ENCODE measurements at regions not wholly inside any gene's neighbourhood (a gene's known extent, or its start where the extent isn't known, plus 50 kb on each side); places are given as distances from the start of the nearest gene placed in this dataset.

DNA sequence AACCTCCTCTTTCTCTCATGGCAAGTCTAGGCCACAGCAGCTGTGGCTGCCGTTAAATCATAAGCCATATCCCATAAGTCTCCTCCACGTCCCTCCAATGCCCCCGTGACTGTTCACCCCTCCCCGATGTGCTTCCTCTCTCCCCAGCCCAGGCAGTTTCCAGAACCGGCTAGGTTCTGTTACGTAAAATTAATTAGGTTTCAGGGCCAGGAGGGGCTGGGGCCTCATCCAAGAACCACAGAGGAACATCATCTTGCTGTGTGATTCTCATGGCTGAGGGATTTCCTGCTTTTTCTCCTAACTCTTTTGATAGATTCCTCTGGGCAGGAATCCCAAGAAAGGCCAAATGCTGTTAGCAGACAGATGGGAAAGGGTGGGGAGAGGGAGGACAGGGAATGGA, 141.8 kb upstream of the AJAP1 start:
- no peaks in the 10 kb centered on the region for H3K36me3 ChIP-seq (ENCODE audit: insufficient read depth, low read length)
- H2AFZ ChIP-seq (ENCODE audit: low read depth, low read length), result no peak overlapping the region
- H3K4me2 ChIP-seq (ENCODE audit: insufficient read depth, low read length), result no peak overlapping the region
- H3K4me1 ChIP-seq (ENCODE audit: insufficient read depth, low read length), result no peaks in the 10 kb centered on the region
- H3K27ac ChIP-seq (ENCODE audit: low read length), result no peak overlapping the region
- TF ChIP-seq EZH2 (IDR thresholded peaks at IDR 0.05; ENCODE audit: borderline replicate concordance, low read depth, low read length, severe bottlenecking), result no peak
- TF ChIP-seq, protein P1, sequence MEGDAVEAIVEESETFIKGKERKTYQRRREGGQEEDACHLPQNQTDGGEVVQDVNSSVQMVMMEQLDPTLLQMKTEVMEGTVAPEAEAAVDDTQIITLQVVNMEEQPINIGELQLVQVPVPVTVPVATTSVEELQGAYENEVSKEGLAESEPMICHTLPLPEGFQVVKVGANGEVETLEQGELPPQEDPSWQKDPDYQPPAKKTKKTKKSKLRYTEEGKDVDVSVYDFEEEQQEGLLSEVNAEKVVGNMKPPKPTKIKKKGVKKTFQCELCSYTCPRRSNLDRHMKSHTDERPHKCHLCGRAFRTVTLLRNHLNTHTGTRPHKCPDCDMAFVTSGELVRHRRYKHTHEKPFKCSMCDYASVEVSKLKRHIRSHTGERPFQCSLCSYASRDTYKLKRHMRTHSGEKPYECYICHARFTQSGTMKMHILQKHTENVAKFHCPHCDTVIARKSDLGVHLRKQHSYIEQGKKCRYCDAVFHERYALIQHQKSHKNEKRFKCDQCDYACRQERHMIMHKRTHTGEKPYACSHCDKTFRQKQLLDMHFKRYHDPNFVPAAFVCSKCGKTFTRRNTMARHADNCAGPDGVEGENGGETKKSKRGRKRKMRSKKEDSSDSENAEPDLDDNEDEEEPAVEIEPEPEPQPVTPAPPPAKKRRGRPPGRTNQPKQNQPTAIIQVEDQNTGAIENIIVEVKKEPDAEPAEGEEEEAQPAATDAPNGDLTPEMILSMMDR (IDR thresholded peaks at IDR 0.05; ENCODE audit: borderline replicate concordance, extremely low read depth, low read length, poor library complexity, severe bottlenecking), result no peak
- no peak overlapping the region for H3K9ac ChIP-seq (ENCODE audit: low read depth, low read length)
- no peaks in the 10 kb centered on the region; the same call in 1 of the 2 replicates for H4K20me1 ChIP-seq (ENCODE audit: insufficient read depth, low read length)
- H3K79me2 ChIP-seq (ENCODE audit: insufficient read depth, low read length), result no peaks in the 10 kb centered on the region
- peaks cover 3% of the 10 kb centered on the region for H3K27me3 ChIP-seq (ENCODE audit: insufficient read depth, low read length, poor library complexity)
- no peaks in the 10 kb centered on the region for H3K9me3 ChIP-seq (ENCODE audit: insufficient read depth, low read length, severe bottlenecking)
- H3K4me3 ChIP-seq (ENCODE audit: low read depth in 1 of 2, low read length in 2 of 2), result no peak overlapping the region
- no peak for DNase-seq
- no peak for ATAC-seq (ENCODE audit: insufficient read depth, low read depth)

DNA sequence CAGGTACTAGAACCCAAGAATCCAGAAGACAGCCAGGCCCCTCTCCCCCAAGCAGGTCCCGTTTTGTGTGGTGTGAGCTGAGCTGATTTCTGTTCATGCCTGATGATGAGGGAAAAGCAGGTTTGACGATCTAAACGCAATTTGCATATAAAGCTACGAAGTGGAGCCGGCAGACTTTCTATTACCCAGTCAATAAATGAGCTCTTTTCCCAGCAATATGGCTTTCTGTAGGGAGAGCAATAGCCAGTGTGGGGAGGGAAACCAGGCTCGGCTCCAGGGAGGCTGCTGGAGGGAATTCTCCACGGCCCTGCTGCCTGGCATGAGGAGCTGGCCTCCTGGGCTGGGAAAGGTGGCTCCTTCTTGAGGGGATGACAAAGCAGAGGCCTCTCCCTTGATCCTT, 140.7 kb upstream of the AJAP1 start:
- Histone ChIP-seq H3K9me3 (ENCODE audit: insufficient read depth, low read length, severe bottlenecking) (no peaks in the 10 kb centered on the region), H4K20me1 (ENCODE audit: insufficient read depth, low read length) (no peaks in the 10 kb centered on the region; the same call in 1 of the 2 replicates)

DNA sequence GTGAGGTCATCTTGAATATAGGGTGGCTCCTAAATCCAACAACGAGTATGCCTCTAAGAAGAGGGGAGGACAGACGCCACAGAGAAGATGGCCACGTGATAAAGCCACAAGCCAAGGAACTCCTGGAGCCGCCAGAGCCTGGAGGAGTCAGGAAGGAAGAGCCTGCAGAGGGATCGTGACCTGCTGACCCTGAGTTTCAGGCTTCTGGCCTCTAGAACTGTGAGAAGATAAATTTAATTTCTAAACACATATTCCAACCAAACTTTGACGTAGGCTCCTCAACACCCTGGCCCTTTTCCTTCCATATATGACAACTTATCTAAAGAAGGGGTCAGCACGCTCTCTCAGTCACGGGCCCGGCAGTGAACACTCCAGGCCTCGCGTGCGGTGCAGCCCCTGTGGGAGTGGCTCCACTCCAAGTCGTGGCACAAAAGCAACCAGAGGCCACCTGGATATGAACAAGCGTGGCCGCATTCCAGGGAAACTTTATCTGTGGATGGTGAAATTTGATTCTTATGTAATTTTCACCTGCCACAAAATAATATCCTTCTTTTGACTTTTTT, 138.6 kb upstream of the AJAP1 start:
- H3K27ac ChIP-seq (ENCODE audit: low read length), result no peak overlapping the region
- no peak for TF ChIP-seq EZH2 (IDR thresholded peaks at IDR 0.05; ENCODE audit: borderline replicate concordance, low read depth, low read length, severe bottlenecking)
- TF ChIP-seq, protein P1 (IDR thresholded peaks at IDR 0.05; ENCODE audit: borderline replicate concordance, extremely low read depth, low read length, poor library complexity, severe bottlenecking), result no peak
- no peaks in the 10 kb centered on the region for H3K36me3 ChIP-seq (ENCODE audit: insufficient read depth, low read length)
- H4K20me1 ChIP-seq (ENCODE audit: insufficient read depth, low read length), result no peaks in the 10 kb centered on the region
- no peaks in the 10 kb centered on the region for H3K4me1 ChIP-seq (ENCODE audit: insufficient read depth, low read length)
- H3K4me3 ChIP-seq (ENCODE audit: low read depth in 1 of 2, low read length in 2 of 2), result no peak overlapping the region
- ATAC-seq (ENCODE audit: insufficient read depth, low read depth), result no peak
- H3K9ac ChIP-seq (ENCODE audit: low read depth, low read length), result no peak overlapping the region
- no peak for DNase-seq
- no peaks in the 10 kb centered on the region for H3K9me3 ChIP-seq (ENCODE audit: insufficient read depth, low read length, severe bottlenecking)
- H3K79me2 ChIP-seq (ENCODE audit: insufficient read depth, low read length), result no peaks in the 10 kb centered on the region
- H3K4me2 ChIP-seq (ENCODE audit: insufficient read depth, low read length), result no peak overlapping the region
- H3K27me3 ChIP-seq (ENCODE audit: insufficient read depth, low read length, poor library complexity), result no peaks in the 10 kb centered on the region
- no peak overlapping the region for H2AFZ ChIP-seq (ENCODE audit: low read depth, low read length)

More for the DNA sequence above, 140.7 kb upstream of the AJAP1 start:
- no peak overlapping the region for H3K4me2 ChIP-seq (ENCODE audit: insufficient read depth, low read length)
- TF ChIP-seq EZH2 (IDR thresholded peaks at IDR 0.05; ENCODE audit: borderline replicate concordance, low read depth, low read length, severe bottlenecking), result no peak
- TF ChIP-seq, protein P1 (IDR thresholded peaks at IDR 0.05; ENCODE audit: borderline replicate concordance, extremely low read depth, low read length, poor library complexity, severe bottlenecking), result no peak
- H3K27me3 ChIP-seq (ENCODE audit: insufficient read depth, low read length, poor library complexity), result peaks cover 3% of the 10 kb centered on the region
- H2AFZ ChIP-seq (ENCODE audit: low read depth, low read length), result no peak overlapping the region
- no peak overlapping the region for H3K9ac ChIP-seq (ENCODE audit: low read depth, low read length)
- H3K79me2 ChIP-seq (ENCODE audit: insufficient read depth, low read length), result no peaks in the 10 kb centered on the region
- no peaks in the 10 kb centered on the region for H3K4me1 ChIP-seq (ENCODE audit: insufficient read depth, low read length)
- H3K27ac ChIP-seq (ENCODE audit: low read length), result no peak overlapping the region
- no peaks in the 10 kb centered on the region for H3K36me3 ChIP-seq (ENCODE audit: insufficient read depth, low read length)
- DNase-seq (no peak), ATAC-seq (ENCODE audit: insufficient read depth, low read depth) (no peak)
- no peak overlapping the region for H3K4me3 ChIP-seq (ENCODE audit: low read depth in 1 of 2, low read length in 2 of 2)

All from DND-41 (cell line).